BJ (cell line): ENCODE measurements at regions not wholly inside any gene's neighbourhood (a gene's known extent, or its start where the extent isn't known, plus 50 kb on each side); places are given as distances from the start of the nearest gene placed in this dataset.

Source experiments
- CTCF ChIA-PET: fragments of 350-600 bp; formaldehyde crosslinking; extraction: SDS; loops from one replicate; lab custom pipeline; 2021; ENCODE audit warnings: antibody characterized with exemption, inconsistent platforms; lab: Yijun Ruan, JAX
- POLR2A ChIA-PET: fragments of 300-600 bp; sonication (Branson Sonifier 250); formaldehyde crosslinking; extraction: SDS; loops from one replicate; lab custom pipeline; 2021; ENCODE audit warnings: antibody characterized with exemption; lab: Charles Lee
- DNase-seq: peaks from one replicate; pipeline ENCODE4 v3.0.0-alpha.2; 2011; ENCODE audit warnings: low read depth
- H3K27me3 ChIP-seq: 2 replicates; pipeline ENCODE4 v1.6.0; 2011; ENCODE audit warnings: low read length; ENCODE audit not compliant: control insufficient read depth, insufficient read depth
- H3K36me3 ChIP-seq: 2 replicates; pipeline ENCODE4 v1.5.1; 2011; ENCODE audit warnings: low read length; ENCODE audit not compliant: control insufficient read depth, insufficient read depth
- H3K4me3 ChIP-seq: 2 replicates; pipeline ENCODE4 v1.5.1; 2011; ENCODE audit warnings: low read depth, mild to moderate bottlenecking, control low read depth, low read length
- TF ChIP-seq, protein P1 (sequence below): IDR thresholded peaks from 2 replicates; pipeline ENCODE4 v1.5.1; 2011; ENCODE audit warnings: low read depth, mild to moderate bottlenecking, control low read depth, inconsistent platforms, low read length, moderate library complexity; ENCODE audit not compliant: insufficient read depth

DNA sequence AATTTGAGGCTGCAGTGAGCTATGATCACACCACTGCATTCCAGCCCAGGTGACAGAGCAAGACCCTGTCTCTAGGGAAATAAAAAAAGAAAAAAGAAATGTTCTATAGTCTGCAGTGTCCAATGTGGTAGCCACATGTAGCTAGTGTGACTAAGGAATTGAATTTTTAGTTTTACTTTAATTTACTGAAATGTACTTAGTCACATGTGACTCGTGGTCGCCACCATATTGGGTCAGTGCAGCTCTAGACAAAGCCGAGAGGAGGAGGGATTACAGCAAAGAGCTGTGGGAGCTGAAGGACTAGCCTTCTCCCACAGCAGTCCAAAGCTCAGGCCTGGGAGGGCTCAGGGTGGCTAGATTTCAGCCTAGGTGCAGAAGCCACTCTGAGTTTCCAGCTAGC is 65.9 kb upstream of the NTRK3 start:
- no peak overlapping the region for H3K4me3 ChIP-seq
- CTCF ChIA-PET = interaction anchor here (1.7 kb wide), 1 partner anchor 48 kb away, joined by 4 read pairs; no protein-coding TSS in a partner anchor
- DNase-seq = no peak
- H3K36me3 ChIP-seq = no peaks in the 10 kb centered on the region
- TF ChIP-seq, protein P1, sequence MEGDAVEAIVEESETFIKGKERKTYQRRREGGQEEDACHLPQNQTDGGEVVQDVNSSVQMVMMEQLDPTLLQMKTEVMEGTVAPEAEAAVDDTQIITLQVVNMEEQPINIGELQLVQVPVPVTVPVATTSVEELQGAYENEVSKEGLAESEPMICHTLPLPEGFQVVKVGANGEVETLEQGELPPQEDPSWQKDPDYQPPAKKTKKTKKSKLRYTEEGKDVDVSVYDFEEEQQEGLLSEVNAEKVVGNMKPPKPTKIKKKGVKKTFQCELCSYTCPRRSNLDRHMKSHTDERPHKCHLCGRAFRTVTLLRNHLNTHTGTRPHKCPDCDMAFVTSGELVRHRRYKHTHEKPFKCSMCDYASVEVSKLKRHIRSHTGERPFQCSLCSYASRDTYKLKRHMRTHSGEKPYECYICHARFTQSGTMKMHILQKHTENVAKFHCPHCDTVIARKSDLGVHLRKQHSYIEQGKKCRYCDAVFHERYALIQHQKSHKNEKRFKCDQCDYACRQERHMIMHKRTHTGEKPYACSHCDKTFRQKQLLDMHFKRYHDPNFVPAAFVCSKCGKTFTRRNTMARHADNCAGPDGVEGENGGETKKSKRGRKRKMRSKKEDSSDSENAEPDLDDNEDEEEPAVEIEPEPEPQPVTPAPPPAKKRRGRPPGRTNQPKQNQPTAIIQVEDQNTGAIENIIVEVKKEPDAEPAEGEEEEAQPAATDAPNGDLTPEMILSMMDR = no peak
- H3K27me3 ChIP-seq = no peaks in the 10 kb centered on the region
- POLR2A ChIA-PET = no interaction called here

DNA sequence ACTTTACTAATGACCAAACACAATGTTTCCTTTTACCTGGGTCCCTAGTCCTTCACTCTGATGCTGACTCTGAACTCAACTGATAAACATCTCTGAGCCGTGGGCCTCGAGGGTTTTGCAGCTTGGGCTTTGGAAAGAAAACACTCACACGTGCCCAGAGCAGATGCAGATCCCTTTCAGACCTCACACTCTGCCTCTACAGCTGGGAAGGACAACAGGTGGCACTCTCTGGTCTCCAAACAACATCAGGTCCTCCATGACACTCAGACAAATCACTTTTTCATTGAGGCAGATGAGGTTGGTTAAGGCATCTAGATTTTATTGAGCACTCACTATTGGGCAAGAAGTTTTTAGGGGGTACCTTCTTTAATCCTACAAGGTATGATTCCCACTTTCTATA is 64.7 kb upstream of the NTRK3 start:
- Histone ChIP-seq H3K27me3 (no peaks in the 10 kb centered on the region), H3K4me3 (no peak overlapping the region), H3K36me3 (no peaks in the 10 kb centered on the region)
- ChIA-PET CTCF (no interaction called here), POLR2A (no interaction called here)
- DNase-seq = no peak
- TF ChIP-seq, protein P1 = no peak

DNA sequence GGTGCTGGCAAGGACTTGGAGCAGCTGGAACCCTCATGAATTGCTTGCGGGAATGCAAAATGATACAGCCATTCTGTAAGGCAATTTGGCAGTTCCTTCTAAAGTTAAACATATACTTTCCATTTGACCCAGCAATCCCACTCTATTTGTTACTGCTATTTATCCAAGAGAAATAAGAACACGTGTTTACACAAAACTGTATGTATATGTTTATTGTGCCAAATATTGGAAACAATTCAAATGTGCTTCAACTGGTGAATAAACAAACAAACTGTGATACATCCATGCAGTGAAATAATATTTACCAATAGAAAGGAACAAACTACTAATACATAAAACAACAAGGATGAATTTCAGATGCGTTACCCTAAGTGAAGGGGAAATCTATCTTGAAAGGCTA is 60.0 kb upstream of the NTRK3 start:
- Histone ChIP-seq H3K4me3 (no peak overlapping the region), H3K27me3 (no peaks in the 10 kb centered on the region), H3K36me3 (no peaks in the 10 kb centered on the region)
- TF ChIP-seq, protein P1 = no peak
- ChIA-PET CTCF (no interaction called here), POLR2A (no interaction called here)
- no peak for DNase-seq

DNA sequence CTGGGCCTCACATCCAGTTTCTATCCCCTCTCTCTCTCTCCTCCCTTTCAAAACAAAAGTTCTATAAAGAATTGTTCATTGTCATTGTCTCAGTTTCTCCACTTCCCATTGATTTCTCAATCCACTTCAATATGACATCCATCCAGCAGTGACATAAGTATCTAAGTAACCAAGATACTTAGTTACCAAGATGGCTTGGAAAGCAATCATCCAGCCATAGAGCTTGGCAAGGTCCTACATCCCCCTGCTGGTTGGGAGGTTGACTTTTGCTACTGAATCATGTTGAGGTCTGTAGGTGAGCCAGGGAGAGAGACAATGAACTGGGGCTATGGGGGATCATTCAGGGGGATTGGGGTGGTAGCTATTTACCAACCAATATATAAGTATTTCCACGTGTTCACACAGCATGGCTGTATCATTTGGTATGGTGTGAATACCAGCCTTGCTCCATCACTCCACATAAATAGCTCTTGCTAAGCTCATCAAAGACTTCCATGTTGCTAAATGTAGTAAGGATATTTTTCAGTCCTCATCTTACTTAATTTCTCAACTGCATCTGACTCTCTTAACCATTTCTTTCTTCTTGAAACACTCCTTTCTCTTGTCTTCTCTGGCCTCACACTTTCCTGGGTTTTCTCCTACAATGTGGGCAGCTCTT is 58.8 kb upstream of the NTRK3 start:
- ChIA-PET POLR2A (no interaction called here), CTCF (no interaction called here)
- H3K4me3 ChIP-seq = no peak overlapping the region
- TF ChIP-seq, protein P1 = no peak
- no peak for DNase-seq
- no peaks in the 10 kb centered on the region for H3K36me3 ChIP-seq
- no peaks in the 10 kb centered on the region for H3K27me3 ChIP-seq

DNA sequence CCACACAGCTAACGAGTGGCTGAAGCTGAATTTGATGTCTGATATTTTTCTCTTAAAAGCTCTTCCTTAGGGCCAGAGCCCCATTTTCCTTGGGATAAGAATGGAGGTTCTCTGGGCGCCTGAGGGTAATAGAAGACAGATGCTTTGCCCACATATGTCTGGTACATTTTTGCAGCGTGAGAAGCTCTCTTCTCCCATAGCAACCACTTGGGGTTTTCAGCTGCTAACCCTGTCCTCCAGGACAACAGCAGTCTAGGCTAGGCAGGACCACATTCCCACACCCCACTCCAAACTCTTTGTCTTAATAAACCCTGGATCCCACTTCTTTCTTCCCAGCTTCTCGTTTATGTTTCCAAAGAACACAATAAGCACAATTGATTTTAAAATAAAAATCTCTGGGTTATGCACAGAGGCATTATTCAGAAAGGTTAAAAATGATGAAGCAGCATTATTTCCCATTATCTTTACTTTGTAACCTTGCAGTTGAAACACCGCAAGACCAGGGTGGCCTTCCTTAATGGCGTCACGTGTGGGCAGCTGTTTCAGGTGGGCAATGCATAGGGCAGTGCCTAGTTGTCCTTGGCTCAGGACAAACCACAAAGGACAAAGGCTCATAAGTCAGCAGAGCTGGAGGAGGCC is 56.5 kb upstream of the NTRK3 start:
- CTCF ChIA-PET = interaction anchor here (1.4 kb wide), 1 partner anchor 18 kb away, joined by 5 read pairs; no protein-coding TSS in a partner anchor
- no peak for DNase-seq

More for the DNA sequence above, 56.5 kb upstream of the NTRK3 start:
- TF ChIP-seq, protein P1 = no peak
- Histone ChIP-seq H3K36me3 (no peaks in the 10 kb centered on the region), H3K27me3 (no peaks in the 10 kb centered on the region), H3K4me3 (no peak overlapping the region)
- POLR2A ChIA-PET = no interaction called here
